ENCODE measurements at regions not wholly inside any gene's neighbourhood (a gene's known extent, or its start where the extent isn't known, plus 50 kb on each side); places are given as distances from the start of the nearest gene placed in this dataset.

- POLR2A ChIA-PET (ENCODE audit: low non-redundant PET): no interaction called here
- BruUV-seq (replicated peaks): no TSS peak
- Histone ChIP-seq H3K27me3 (replicated peaks; ENCODE audit: insufficient read depth, low read depth, low read length, poor library complexity) (no peaks in the 10 kb centered on the region), H3K27ac (ENCODE audit: low read depth, low read length, poor library complexity, severe bottlenecking) (no peak overlapping the region), H3K9me3 (ENCODE audit: low read depth, low read length, poor library complexity, severe bottlenecking) (no peaks in the 10 kb centered on the region), H3K4me1 (ENCODE audit: insufficient read depth, low read length, poor library complexity, severe bottlenecking) (peaks cover 45% of the 10 kb centered on the region), H3K36me3 (ENCODE audit: insufficient read depth, low read length, poor library complexity, severe bottlenecking) (no peaks in the 10 kb centered on the region), H3K4me3 (ENCODE audit: low read depth, low read length, poor library complexity, severe bottlenecking) (no peak overlapping the region)
- intact Hi-C loops (cut with micrococcal nuclease; ENCODE audit: unreplicated experiment): loop anchor here (10.0 kb wide), 1 partner anchor 292 kb away; no protein-coding TSS in a partner anchor
- DNase-seq (ENCODE audit: low spot score): no peak
- CTCF ChIA-PET: no interaction called here
- TF ChIP-seq CTCF (conservative IDR thresholded peaks at IDR 0.05; ENCODE audit: low read depth, low read length): no peak
- no peak for TF ChIP-seq EZH2 (IDR thresholded peaks at IDR 0.05; ENCODE audit: borderline replicate concordance, low read depth, low read length, poor library complexity, severe bottlenecking)
Observed at GRCh38 chr13:33496336-33496735, 210.8 kb upstream of the STARD13 start.

- H3K9me3 ChIP-seq (ENCODE audit: low read depth, low read length, poor library complexity, severe bottlenecking): no peaks in the 10 kb centered on the region
- H3K36me3 ChIP-seq (ENCODE audit: insufficient read depth, low read length, poor library complexity, severe bottlenecking): no peaks in the 10 kb centered on the region
- H3K27ac ChIP-seq (ENCODE audit: low read depth, low read length, poor library complexity, severe bottlenecking): no peak overlapping the region
- TF ChIP-seq EZH2 (IDR thresholded peaks at IDR 0.05; ENCODE audit: borderline replicate concordance, low read depth, low read length, poor library complexity, severe bottlenecking): no peak
- H3K27me3 ChIP-seq (replicated peaks; ENCODE audit: insufficient read depth, low read depth, low read length, poor library complexity): no peaks in the 10 kb centered on the region
- H3K4me3 ChIP-seq (ENCODE audit: low read depth, low read length, poor library complexity, severe bottlenecking): no peak overlapping the region
- H3K4me1 ChIP-seq (ENCODE audit: insufficient read depth, low read length, poor library complexity, severe bottlenecking): peaks cover 40% of the 10 kb centered on the region
- ChIA-PET CTCF (no interaction called here), POLR2A (ENCODE audit: low non-redundant PET) (no interaction called here)
- no TSS peak for BruUV-seq (replicated peaks)
- intact Hi-C loops (cut with micrococcal nuclease; ENCODE audit: unreplicated experiment): loop anchor here (10.0 kb wide), 1 partner anchor 292 kb away; no protein-coding TSS in a partner anchor
- DNase-seq (ENCODE audit: low spot score): no peak
Observed at GRCh38 chr13:33497146-33497845, 211.7 kb upstream of the STARD13 start.

GRCh38 chr13:33508060-33508459, 222.5 kb upstream of the STARD13 start:
- POLR2A ChIA-PET (ENCODE audit: low non-redundant PET): no interaction called here
- no peak overlapping the region for H3K4me3 ChIP-seq (ENCODE audit: low read depth, low read length, poor library complexity, severe bottlenecking)
- CTCF ChIA-PET: no interaction called here
- TF ChIP-seq CTCF (conservative IDR thresholded peaks at IDR 0.05; ENCODE audit: low read depth, low read length): no peak
- TF ChIP-seq EZH2 (IDR thresholded peaks at IDR 0.05; ENCODE audit: borderline replicate concordance, low read depth, low read length, poor library complexity, severe bottlenecking): no peak
- H3K27ac ChIP-seq (ENCODE audit: low read depth, low read length, poor library complexity, severe bottlenecking): no peak overlapping the region
- DNase-seq (ENCODE audit: low spot score): no peak
- peaks cover 8% of the 10 kb centered on the region for H3K4me1 ChIP-seq (ENCODE audit: insufficient read depth, low read length, poor library complexity, severe bottlenecking)
- no peaks in the 10 kb centered on the region for H3K27me3 ChIP-seq (replicated peaks; ENCODE audit: insufficient read depth, low read depth, low read length, poor library complexity)
- H3K36me3 ChIP-seq (ENCODE audit: insufficient read depth, low read length, poor library complexity, severe bottlenecking): no peaks in the 10 kb centered on the region
- intact Hi-C loops (cut with micrococcal nuclease; ENCODE audit: unreplicated experiment): no loop called here
- no peaks in the 10 kb centered on the region for H3K9me3 ChIP-seq (ENCODE audit: low read depth, low read length, poor library complexity, severe bottlenecking)
- no TSS peak for BruUV-seq (replicated peaks)
